ENCODE measurements at regions not wholly inside any gene's neighbourhood (a gene's known extent, or its start where the extent isn't known, plus 50 kb on each side); places are given as distances from the start of the nearest gene placed in this dataset.

GRCh38 chr2:157989227-157989626, 112.4 kb upstream of the UPP2 start:
- ChIA-PET POLR2A (no interaction called here), CTCF (no interaction called here)
- intact Hi-C loops (cut with micrococcal nuclease), result no loop called here
- H3K27ac ChIP-seq (ENCODE audit: insufficient read depth, low read depth, low read length), result no peak overlapping the region
- FAIRE-seq, result no peak
- no peaks in the 10 kb centered on the region for H3K4me1 ChIP-seq (ENCODE audit: control insufficient read depth, extremely low read depth, insufficient read depth, low read length)
- no peak overlapping the region for H2AFZ ChIP-seq (ENCODE audit: low read depth, low read length)
- peaks cover 5 to 7% of the 10 kb centered on the region in 2 experiments for H3K27me3 ChIP-seq (ENCODE audit: control insufficient read depth in 2 of 2, insufficient read depth in 2 of 2, low read length in 2 of 2)
- H3K4me3 ChIP-seq (replicated peaks in 1 of 3; ENCODE audit: insufficient read depth in 1 of 3, low read depth in 1 of 3, low read length in 3 of 3), result no peak overlapping the region
- no TSS peak for BruUV-seq (replicated peaks)
- no peak overlapping the region for H3K4me2 ChIP-seq (ENCODE audit: insufficient read depth, low read length)
- no peaks in the 10 kb centered on the region for H3K36me3 ChIP-seq (ENCODE audit: control insufficient read depth in 2 of 2, extremely low read depth in 1 of 2, insufficient read depth in 2 of 2, low read length in 2 of 2)
- TF ChIP-seq POLR2A (IDR thresholded peaks at IDR 0.05; ENCODE audit: low read depth, low read length) (no peak), FOS (IDR thresholded peaks at IDR 0.05; ENCODE audit: borderline replicate concordance, insufficient read depth, low read length) (no peak), MAX (IDR thresholded peaks at IDR 0.05; ENCODE audit: insufficient read depth, insufficient read length) (no peak), MYC (IDR thresholded peaks at IDR 0.05; ENCODE audit: low read depth, low read length) (no peak), POLR2AphosphoS5 (IDR thresholded peaks at IDR 0.05; ENCODE audit: insufficient read depth, low read depth, low read length) (no peak), GATA2 (IDR thresholded peaks at IDR 0.05; ENCODE audit: insufficient read depth, insufficient read length, low read depth, low read length) (no peak)
- DNase-seq (ENCODE audit: low read depth, low spot score), result no peak
- dilution Hi-C loops (cut with MboI; ENCODE audit: extremely low pct_ligation_motif_present, low sequenced_read_pairs), result no loop called here
- H3K9ac ChIP-seq (replicated peaks; ENCODE audit: extremely low read depth, insufficient read depth, low read length), result no peak overlapping the region
- H3K79me2 ChIP-seq (ENCODE audit: control insufficient read depth, insufficient read depth, low read length), result no peaks in the 10 kb centered on the region
- no peaks in the 10 kb centered on the region for H3K9me1 ChIP-seq (replicated peaks; ENCODE audit: control insufficient read depth, extremely low read depth, insufficient read depth, low read length)
- no peaks in the 10 kb centered on the region for H4K20me1 ChIP-seq (replicated peaks; ENCODE audit: control insufficient read depth, extremely low read depth, insufficient read depth, low read length)
- no peaks in the 10 kb centered on the region for H3K9me3 ChIP-seq (replicated peaks; ENCODE audit: control insufficient read depth, insufficient read depth, low read length)

GRCh38 chr2:157986761-157987160, 110.6 kb upstream of the ACVR1 start:
- no peak overlapping the region for H3K9ac ChIP-seq (replicated peaks; ENCODE audit: extremely low read depth, insufficient read depth, low read length)
- no TSS peak for BruUV-seq (replicated peaks)
- H3K36me3 ChIP-seq (ENCODE audit: control insufficient read depth in 2 of 2, extremely low read depth in 1 of 2, insufficient read depth in 2 of 2, low read length in 2 of 2), result no peaks in the 10 kb centered on the region
- ChIA-PET CTCF (interaction anchor here (1.4 kb wide), 1 partner anchor 495 kb away, joined by 3 read pairs; no protein-coding TSS in a partner anchor), POLR2A (no interaction called here)
- dilution Hi-C loops (cut with MboI; ENCODE audit: extremely low pct_ligation_motif_present, low sequenced_read_pairs), result no loop called here
- no peaks in the 10 kb centered on the region for H4K20me1 ChIP-seq (replicated peaks; ENCODE audit: control insufficient read depth, extremely low read depth, insufficient read depth, low read length)
- no peaks in the 10 kb centered on the region for H3K9me1 ChIP-seq (replicated peaks; ENCODE audit: control insufficient read depth, extremely low read depth, insufficient read depth, low read length)
- DNase-seq (ENCODE audit: low read depth, low spot score) (no peak), FAIRE-seq (no peak)
- H3K4me1 ChIP-seq (ENCODE audit: control insufficient read depth, extremely low read depth, insufficient read depth, low read length), result no peaks in the 10 kb centered on the region
- H3K27me3 ChIP-seq (ENCODE audit: control insufficient read depth in 2 of 2, insufficient read depth in 2 of 2, low read length in 2 of 2), result peaks cover 1 to 3% of the 10 kb centered on the region in 2 experiments
- no peak overlapping the region for H3K4me3 ChIP-seq (replicated peaks in 1 of 3; ENCODE audit: insufficient read depth in 1 of 3, low read depth in 1 of 3, low read length in 3 of 3)
- no peak overlapping the region for H3K27ac ChIP-seq (ENCODE audit: insufficient read depth, low read depth, low read length)
- no peaks in the 10 kb centered on the region for H3K9me3 ChIP-seq (replicated peaks; ENCODE audit: control insufficient read depth, insufficient read depth, low read length)
- TF ChIP-seq GATA2 (IDR thresholded peaks at IDR 0.05; ENCODE audit: insufficient read depth, insufficient read length, low read depth, low read length) (no peak), JUN (IDR thresholded peaks at IDR 0.05; ENCODE audit: borderline replicate concordance, insufficient read depth, insufficient read length, low read depth) (no peak), POLR2AphosphoS5 (IDR thresholded peaks at IDR 0.05; ENCODE audit: insufficient read depth, low read depth, low read length) (no peak), EZH2 (IDR thresholded peaks at IDR 0.05; ENCODE audit: borderline replicate concordance, low read depth, low read length, severe bottlenecking) (no peak)
- H3K4me2 ChIP-seq (ENCODE audit: insufficient read depth, low read length), result no peak overlapping the region
- H3K79me2 ChIP-seq (ENCODE audit: control insufficient read depth, insufficient read depth, low read length), result no peaks in the 10 kb centered on the region
- intact Hi-C loops (cut with micrococcal nuclease), result no loop called here
- no peak overlapping the region for H2AFZ ChIP-seq (ENCODE audit: low read depth, low read length)

All from endothelial cell of umbilical vein (primary cell).